ENCODE measurements at regions not wholly inside any gene's neighbourhood (a gene's known extent, or its start where the extent isn't known, plus 50 kb on each side); places are given as distances from the start of the nearest gene placed in this dataset.

GRCh38 chr10:21071001-21071673 lies 174.0 kb upstream of the NEBL start:
- FAIRE-seq (no peak), DNase-seq (ENCODE audit: insufficient read length, low spot score) (no peak)
- TF ChIP-seq POU2F2 (IDR thresholded peaks at IDR 0.05; ENCODE audit: low read depth, low read length) (no peak), SPI1 (IDR thresholded peaks at IDR 0.05; ENCODE audit: low read depth, low read length) (no peak), TAF1 (IDR thresholded peaks at IDR 0.05; ENCODE audit: low read depth, low read length) (no peak), PAX5 (IDR thresholded peaks at IDR 0.05; ENCODE audit: insufficient read depth, low read length, severe bottlenecking) (no peak), POLR2A (IDR thresholded peaks at IDR 0.05; ENCODE audit: low read depth, low read length) (no peak), POLR2AphosphoS5 (IDR thresholded peaks at IDR 0.05; ENCODE audit: low read depth, low read length) (no peak)

GRCh38 chr10:21069929-21070700 lies 173.0 kb upstream of the NEBL start:
- FAIRE-seq (no peak), DNase-seq (ENCODE audit: insufficient read length, low spot score) (no peak)
- TF ChIP-seq TAF1 (IDR thresholded peaks at IDR 0.05; ENCODE audit: low read depth, low read length) = no peak
- no peak for TF ChIP-seq POLR2A (IDR thresholded peaks at IDR 0.05; ENCODE audit: low read depth, low read length)
- TF ChIP-seq PAX5 (IDR thresholded peaks at IDR 0.05; ENCODE audit: insufficient read depth, low read length, severe bottlenecking) = no peak
- no peak for TF ChIP-seq SPI1 (IDR thresholded peaks at IDR 0.05; ENCODE audit: low read depth, low read length)
- TF ChIP-seq POU2F2 (IDR thresholded peaks at IDR 0.05; ENCODE audit: low read depth, low read length) = no peak
- no peak for TF ChIP-seq POLR2AphosphoS5 (IDR thresholded peaks at IDR 0.05; ENCODE audit: low read depth, low read length)

- no peak for TF ChIP-seq POLR2AphosphoS5 (IDR thresholded peaks at IDR 0.05; ENCODE audit: low read depth, low read length)
- TF ChIP-seq POLR2A (IDR thresholded peaks at IDR 0.05; ENCODE audit: low read depth, low read length) = no peak
- TF ChIP-seq POU2F2 (IDR thresholded peaks at IDR 0.05; ENCODE audit: low read depth, low read length) = no peak
- TF ChIP-seq SPI1 (IDR thresholded peaks at IDR 0.05; ENCODE audit: low read depth, low read length) = no peak
- TF ChIP-seq PAX5 (IDR thresholded peaks at IDR 0.05; ENCODE audit: insufficient read depth, low read length, severe bottlenecking) = no peak
- no peak for TF ChIP-seq TAF1 (IDR thresholded peaks at IDR 0.05; ENCODE audit: low read depth, low read length)
- no peak for FAIRE-seq
- DNase-seq (ENCODE audit: insufficient read length, low spot score) = no peak
These were observed 172.2 kb upstream of the NEBL start for GRCh38 chr10:21069278-21069677.

GRCh38 chr10:21068026-21068656 lies 171.0 kb upstream of the NEBL start:
- DNase-seq (ENCODE audit: insufficient read length, low spot score) (no peak), FAIRE-seq (no peak)
- no peak for TF ChIP-seq SPI1 (IDR thresholded peaks at IDR 0.05; ENCODE audit: low read depth, low read length)
- TF ChIP-seq POLR2A (IDR thresholded peaks at IDR 0.05; ENCODE audit: low read depth, low read length) = no peak
- no peak for TF ChIP-seq POU2F2 (IDR thresholded peaks at IDR 0.05; ENCODE audit: low read depth, low read length)
- no peak for TF ChIP-seq PAX5 (IDR thresholded peaks at IDR 0.05; ENCODE audit: insufficient read depth, low read length, severe bottlenecking)
- TF ChIP-seq POLR2AphosphoS5 (IDR thresholded peaks at IDR 0.05; ENCODE audit: low read depth, low read length) = no peak
- no peak for TF ChIP-seq TAF1 (IDR thresholded peaks at IDR 0.05; ENCODE audit: low read depth, low read length)

GRCh38 chr10:21065621-21066248 lies 168.6 kb upstream of the NEBL start:
- no peak for FAIRE-seq
- no peak for DNase-seq (ENCODE audit: insufficient read length, low spot score)
- TF ChIP-seq POLR2AphosphoS5 (IDR thresholded peaks at IDR 0.05; ENCODE audit: low read depth, low read length) = no peak
- TF ChIP-seq PAX5 (IDR thresholded peaks at IDR 0.05; ENCODE audit: insufficient read depth, low read length, severe bottlenecking) = no peak
- TF ChIP-seq POU2F2 (IDR thresholded peaks at IDR 0.05; ENCODE audit: low read depth, low read length) = no peak
- TF ChIP-seq POLR2A (IDR thresholded peaks at IDR 0.05; ENCODE audit: low read depth, low read length) = no peak
- no peak for TF ChIP-seq SPI1 (IDR thresholded peaks at IDR 0.05; ENCODE audit: low read depth, low read length)
- TF ChIP-seq TAF1 (IDR thresholded peaks at IDR 0.05; ENCODE audit: low read depth, low read length) = no peak

GRCh38 chr10:21061982-21062381 lies 164.9 kb upstream of the NEBL start:
- DNase-seq (ENCODE audit: insufficient read length, low spot score) = no peak
- no peak for FAIRE-seq
- TF ChIP-seq TAF1 (IDR thresholded peaks at IDR 0.05; ENCODE audit: low read depth, low read length) (no peak), POLR2AphosphoS5 (IDR thresholded peaks at IDR 0.05; ENCODE audit: low read depth, low read length) (no peak), POLR2A (IDR thresholded peaks at IDR 0.05; ENCODE audit: low read depth, low read length) (no peak), SPI1 (IDR thresholded peaks at IDR 0.05; ENCODE audit: low read depth, low read length) (no peak), POU2F2 (IDR thresholded peaks at IDR 0.05; ENCODE audit: low read depth, low read length) (no peak), PAX5 (IDR thresholded peaks at IDR 0.05; ENCODE audit: insufficient read depth, low read length, severe bottlenecking) (no peak)

- FAIRE-seq = no peak
- TF ChIP-seq POLR2A (IDR thresholded peaks at IDR 0.05; ENCODE audit: low read depth, low read length) = no peak
- TF ChIP-seq POU2F2 (IDR thresholded peaks at IDR 0.05; ENCODE audit: low read depth, low read length) = no peak
- TF ChIP-seq TAF1 (IDR thresholded peaks at IDR 0.05; ENCODE audit: low read depth, low read length) = no peak
- TF ChIP-seq PAX5 (IDR thresholded peaks at IDR 0.05; ENCODE audit: insufficient read depth, low read length, severe bottlenecking) = no peak
- no peak for TF ChIP-seq POLR2AphosphoS5 (IDR thresholded peaks at IDR 0.05; ENCODE audit: low read depth, low read length)
- TF ChIP-seq SPI1 (IDR thresholded peaks at IDR 0.05; ENCODE audit: low read depth, low read length) = no peak
- no peak for DNase-seq (ENCODE audit: insufficient read length, low spot score)
These were observed 164.1 kb upstream of the NEBL start for GRCh38 chr10:21061184-21061583.

- TF ChIP-seq POU2F2 (IDR thresholded peaks at IDR 0.05; ENCODE audit: low read depth, low read length) (no peak), PAX5 (IDR thresholded peaks at IDR 0.05; ENCODE audit: insufficient read depth, low read length, severe bottlenecking) (no peak), SPI1 (IDR thresholded peaks at IDR 0.05; ENCODE audit: low read depth, low read length) (no peak), POLR2A (IDR thresholded peaks at IDR 0.05; ENCODE audit: low read depth, low read length) (no peak), POLR2AphosphoS5 (IDR thresholded peaks at IDR 0.05; ENCODE audit: low read depth, low read length) (no peak), TAF1 (IDR thresholded peaks at IDR 0.05; ENCODE audit: low read depth, low read length) (no peak)
- FAIRE-seq (no peak), DNase-seq (ENCODE audit: insufficient read length, low spot score) (no peak)
These were observed 163.5 kb upstream of the NEBL start for GRCh38 chr10:21060626-21061025.

Data from GM12891 (cell line).